Mesothelial cell of epicardium (in vitro differentiated cells): ENCODE measurements at regions not wholly inside any gene's neighbourhood (a gene's known extent, or its start where the extent isn't known, plus 50 kb on each side); places are given as distances from the start of the nearest gene placed in this dataset.

Experiments used
- DNase-seq, 2 experiments: peaks; one replicate each; pipeline ENCODE4 v3.0.0; 2021; ENCODE audit warnings: low spot score in 2 of 2; ENCODE audit not compliant: unreplicated experiment in 2 of 2
- H3K27ac Mint-ChIP-seq: 2 replicates; pipeline ENCODE4 v1.8.0; 2021; ENCODE audit warnings: mixed read lengths
- H3K27me3 Mint-ChIP-seq: 2 replicates; pipeline ENCODE4 v1.8.0; 2021; ENCODE audit warnings: low read depth, mixed read lengths
- H3K36me3 Mint-ChIP-seq: 2 replicates; pipeline ENCODE4 v1.8.0; 2021; ENCODE audit warnings: mixed read lengths
- H3K4me1 Mint-ChIP-seq: 2 replicates; pipeline ENCODE4 v1.8.0; 2021; ENCODE audit warnings: mixed read lengths
- H3K4me3 Mint-ChIP-seq: 2 replicates; pipeline ENCODE4 v1.8.0; 2021; ENCODE audit warnings: mild to moderate bottlenecking, moderate library complexity, mixed read lengths
- H3K9me3 Mint-ChIP-seq: 2 replicates; pipeline ENCODE4 v1.8.0; 2021; ENCODE audit warnings: mixed read lengths
- TF ChIP-seq, protein P1 (sequence below): fragments of 200-600 bp; sonication (generic); IDR thresholded peaks from one replicate; pipeline ENCODE4 v1.5.0; 2021; ENCODE audit warnings: antibody characterized with exemption; ENCODE audit not compliant: unreplicated experiment

DNA sequence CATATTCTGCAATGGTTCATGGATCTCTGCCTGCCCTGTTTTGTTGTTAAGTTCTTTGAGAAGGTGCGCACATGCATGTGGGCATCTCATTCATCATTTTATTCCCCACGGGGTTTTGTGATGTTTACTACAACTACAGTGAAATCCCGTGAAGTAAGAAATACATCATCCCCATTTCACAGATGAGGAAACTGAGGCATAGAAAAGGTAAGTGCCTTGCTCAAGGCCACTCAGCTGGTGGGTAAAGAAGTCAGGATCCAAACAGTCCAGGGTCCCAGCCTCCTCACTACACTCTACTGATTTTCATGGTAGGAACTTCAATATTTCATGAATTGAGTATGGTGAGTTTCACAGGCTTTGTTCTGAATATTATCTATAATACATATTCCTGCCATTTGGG is 72.6 kb downstream of the CYP26A1 start:
- Mint-ChIP-seq H3K9me3 (peaks cover 5% of the 10 kb centered on the region), H3K4me3 (no peak overlapping the region), H3K27ac (no peak overlapping the region), H3K4me1 (peaks cover 27% of the 10 kb centered on the region), H3K27me3 (peaks cover 36% of the 10 kb centered on the region), H3K36me3 (peaks cover 5% of the 10 kb centered on the region)
- DNase-seq = no peak
- TF ChIP-seq, protein P1, sequence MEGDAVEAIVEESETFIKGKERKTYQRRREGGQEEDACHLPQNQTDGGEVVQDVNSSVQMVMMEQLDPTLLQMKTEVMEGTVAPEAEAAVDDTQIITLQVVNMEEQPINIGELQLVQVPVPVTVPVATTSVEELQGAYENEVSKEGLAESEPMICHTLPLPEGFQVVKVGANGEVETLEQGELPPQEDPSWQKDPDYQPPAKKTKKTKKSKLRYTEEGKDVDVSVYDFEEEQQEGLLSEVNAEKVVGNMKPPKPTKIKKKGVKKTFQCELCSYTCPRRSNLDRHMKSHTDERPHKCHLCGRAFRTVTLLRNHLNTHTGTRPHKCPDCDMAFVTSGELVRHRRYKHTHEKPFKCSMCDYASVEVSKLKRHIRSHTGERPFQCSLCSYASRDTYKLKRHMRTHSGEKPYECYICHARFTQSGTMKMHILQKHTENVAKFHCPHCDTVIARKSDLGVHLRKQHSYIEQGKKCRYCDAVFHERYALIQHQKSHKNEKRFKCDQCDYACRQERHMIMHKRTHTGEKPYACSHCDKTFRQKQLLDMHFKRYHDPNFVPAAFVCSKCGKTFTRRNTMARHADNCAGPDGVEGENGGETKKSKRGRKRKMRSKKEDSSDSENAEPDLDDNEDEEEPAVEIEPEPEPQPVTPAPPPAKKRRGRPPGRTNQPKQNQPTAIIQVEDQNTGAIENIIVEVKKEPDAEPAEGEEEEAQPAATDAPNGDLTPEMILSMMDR = no peak

DNA sequence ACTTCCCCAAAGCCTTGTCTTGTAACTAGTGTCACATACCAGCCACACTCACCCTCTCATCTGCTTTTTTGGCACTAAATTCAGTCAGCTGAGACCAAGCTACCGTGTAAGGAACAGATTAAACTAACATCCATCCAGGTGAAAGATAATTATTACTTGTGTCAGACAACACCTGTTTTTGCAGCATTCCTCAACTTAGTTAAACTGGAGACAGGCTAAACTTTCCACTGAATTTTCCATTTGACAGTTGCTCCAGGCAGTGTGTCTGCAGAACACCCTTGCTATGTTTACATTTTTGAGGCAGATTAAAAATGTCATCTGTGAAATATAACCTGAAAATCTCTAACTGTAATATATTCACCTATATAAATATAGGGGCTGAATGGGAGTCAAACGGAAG is 73.6 kb downstream of the CYP26A1 start:
- peaks cover 33% of the 10 kb centered on the region for H3K27me3 Mint-ChIP-seq
- no peak for DNase-seq
- no peak overlapping the region for H3K4me3 Mint-ChIP-seq
- TF ChIP-seq, protein P1 = no peak
- peak overlapping the region; percentile 49 for H3K27ac Mint-ChIP-seq
- peaks cover 5% of the 10 kb centered on the region for H3K9me3 Mint-ChIP-seq
- H3K4me1 Mint-ChIP-seq = peaks cover 29% of the 10 kb centered on the region
- H3K36me3 Mint-ChIP-seq = peaks cover 5% of the 10 kb centered on the region

DNA sequence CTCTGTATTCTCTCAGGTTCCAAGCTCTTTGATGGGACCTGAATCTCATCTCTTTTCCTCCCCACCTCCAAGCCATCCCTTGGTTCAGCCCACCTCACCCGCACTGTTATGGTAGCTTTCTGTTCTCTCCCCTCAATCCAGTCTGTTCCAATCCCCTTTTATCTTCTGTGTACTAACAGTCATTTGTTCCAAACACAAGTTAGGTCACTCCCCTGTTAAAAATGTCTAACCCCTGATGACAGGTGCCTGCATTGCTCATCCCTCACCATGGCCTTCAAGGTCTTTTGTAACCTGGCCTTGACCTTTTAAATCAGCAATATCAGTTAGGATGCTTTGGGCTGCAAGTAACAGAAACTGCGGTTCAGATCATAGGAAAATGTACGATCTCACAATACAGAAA is 74.8 kb downstream of the CYP26A1 start:
- DNase-seq = no peak
- H3K4me3 Mint-ChIP-seq = no peak overlapping the region
- peaks cover 10% of the 10 kb centered on the region for H3K36me3 Mint-ChIP-seq
- H3K4me1 Mint-ChIP-seq = peaks cover 29% of the 10 kb centered on the region
- TF ChIP-seq, protein P1 = no peak
- no peak overlapping the region for H3K27ac Mint-ChIP-seq
- H3K27me3 Mint-ChIP-seq = peaks cover 22% of the 10 kb centered on the region
- peaks cover 13% of the 10 kb centered on the region for H3K9me3 Mint-ChIP-seq

DNA sequence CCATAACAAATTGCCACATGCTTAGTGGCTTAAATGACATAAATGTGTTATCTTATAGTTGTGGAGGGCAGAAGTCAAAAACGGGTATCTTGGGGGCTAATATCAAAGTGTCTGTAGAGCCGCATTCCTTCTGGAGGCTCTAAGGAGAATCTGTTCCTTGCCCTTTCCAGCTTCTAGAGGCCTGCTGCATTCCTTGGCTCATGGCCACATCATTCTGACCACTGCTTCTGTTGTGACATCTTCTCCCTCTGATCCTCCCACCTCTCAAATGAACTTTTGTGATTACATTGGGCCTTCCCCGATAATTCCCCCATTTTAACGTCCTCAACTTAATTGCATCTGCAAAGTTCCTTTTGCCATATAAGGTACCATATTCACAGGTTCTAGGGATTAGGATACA is 76.1 kb downstream of the CYP26A1 start:
- H3K36me3 Mint-ChIP-seq = peaks cover 10% of the 10 kb centered on the region
- DNase-seq = no peak
- TF ChIP-seq, protein P1 = no peak
- H3K4me3 Mint-ChIP-seq = no peak overlapping the region
- peaks cover 22% of the 10 kb centered on the region for H3K9me3 Mint-ChIP-seq
- H3K4me1 Mint-ChIP-seq = peaks cover 29% of the 10 kb centered on the region
- peaks cover 9% of the 10 kb centered on the region for H3K27me3 Mint-ChIP-seq
- no peak overlapping the region for H3K27ac Mint-ChIP-seq

- peaks cover 12% of the 10 kb centered on the region for H3K36me3 Mint-ChIP-seq
- H3K27me3 Mint-ChIP-seq = peaks cover 7% of the 10 kb centered on the region
- TF ChIP-seq, protein P1 = no peak
- no peak overlapping the region for H3K4me3 Mint-ChIP-seq
- no peak for DNase-seq
- H3K27ac Mint-ChIP-seq = no peak overlapping the region
- H3K9me3 Mint-ChIP-seq = peaks cover 28% of the 10 kb centered on the region
- peaks cover 29% of the 10 kb centered on the region for H3K4me1 Mint-ChIP-seq
Measured at GRCh38 chr10:93150289-93150688, 76.6 kb downstream of the CYP26A1 start.

DNA sequence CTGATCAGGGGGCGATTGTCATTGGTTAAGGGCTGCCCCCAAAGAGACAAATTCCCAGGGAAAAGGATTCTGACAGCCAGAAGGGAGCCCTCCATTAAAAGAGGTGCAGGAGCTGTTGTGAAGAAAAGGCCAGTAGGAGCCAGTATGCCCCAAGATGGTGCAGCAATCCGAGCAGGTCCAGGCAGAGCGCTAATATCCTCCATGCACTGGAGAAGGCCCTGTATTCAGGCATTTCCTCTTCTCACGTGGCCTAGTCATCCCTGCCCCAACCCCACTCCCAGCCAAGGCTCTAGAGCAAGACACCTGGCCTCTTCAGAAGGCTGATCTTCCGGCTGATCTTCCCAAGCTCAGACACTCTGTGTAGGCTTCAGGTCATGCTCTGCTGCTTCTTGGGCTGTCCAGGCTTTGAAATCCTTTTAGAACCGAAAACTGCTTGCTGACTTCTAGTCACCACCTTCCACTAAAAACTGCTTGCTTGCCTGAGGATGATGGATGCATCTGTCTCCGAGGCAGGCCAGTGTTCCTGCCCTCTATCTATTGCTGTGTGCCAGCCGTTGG is 77.4 kb downstream of the CYP26A1 start:
- Mint-ChIP-seq H3K27ac (no peak overlapping the region), H3K4me1 (peaks cover 27% of the 10 kb centered on the region), H3K9me3 (peaks cover 35% of the 10 kb centered on the region), H3K36me3 (peaks cover 16% of the 10 kb centered on the region), H3K27me3 (peaks cover 2% of the 10 kb centered on the region), H3K4me3 (no peak overlapping the region)
- TF ChIP-seq, protein P1 = no peak
- DNase-seq = no peak
